H1 (cell line): ENCODE measurements at regions not wholly inside any gene's neighbourhood (a gene's known extent, or its start where the extent isn't known, plus 50 kb on each side); places are given as distances from the start of the nearest gene placed in this dataset.
A peak's percentile ranks its signal among the peaks of the same experiment; 100 is the strongest.

Source experiments
- CTCF ChIA-PET: fragments of 300-600 bp; sonication (Branson Sonifier 250); formaldehyde crosslinking; loops from one replicate; lab custom pipeline; 2021; ENCODE audit not compliant: partially characterized antibody; lab: Charles Lee
- POLR2A ChIA-PET: fragments of 300-600 bp; sonication (Branson Sonifier 250); formaldehyde crosslinking; loops from one replicate; lab custom pipeline; 2021; ENCODE audit warnings: inconsistent platforms; ENCODE audit not compliant: partially characterized antibody; lab: Charles Lee
- DNase-seq, 2 experiments: peaks; one replicate each; pipeline versions ENCODE4 v3.0.0 to v3.0.0-alpha.2; 2010 to 2022; ENCODE audit warnings: low spot score in 2 of 2, low read depth in 1 of 2, mixed read lengths in 1 of 2
- FAIRE-seq: peaks from 2 replicates; lab custom pipeline; 2011; peaks lifted over from hg19 to GRCh38; lab: Jason Lieb, UNC
- H2AFZ ChIP-seq: 2 replicates; pipeline ENCODE4 v1.8.1; 2012; ENCODE audit warnings: low read length, inconsistent platforms
- H2AK5ac ChIP-seq: 2 replicates; pipeline ENCODE4 v1.6.1; 2013; ENCODE audit warnings: low read depth, low read length
- H2BK120ac ChIP-seq: replicated peaks from 2 replicates; pipeline ENCODE3; 2013; ENCODE audit warnings: low read depth, low read length, inconsistent platforms
- H2BK12ac ChIP-seq: 2 replicates; pipeline ENCODE4 v1.6.1; 2013; ENCODE audit warnings: low read depth, low read length
- H2BK15ac ChIP-seq: 2 replicates; pipeline ENCODE4 v1.6.1; 2013; ENCODE audit warnings: low read length
- H2BK20ac ChIP-seq: 2 replicates; pipeline ENCODE4 v1.6.1; 2013; ENCODE audit warnings: low read length
- H2BK5ac ChIP-seq: 2 replicates; pipeline ENCODE4 v1.6.1; 2013; ENCODE audit warnings: low read depth, low read length
- H3K14ac ChIP-seq: 2 replicates; pipeline ENCODE4 v1.6.1; 2013; ENCODE audit warnings: inconsistent platforms; ENCODE audit not compliant: insufficient read length
- H3K18ac ChIP-seq: 2 replicates; pipeline ENCODE4 v1.6.1; 2013; ENCODE audit warnings: low read length; ENCODE audit errors: extremely low read depth
- H3K23ac ChIP-seq: 2 replicates; pipeline ENCODE4 v1.6.1; 2013; ENCODE audit warnings: inconsistent platforms; ENCODE audit not compliant: insufficient read length
- H3K23me2 ChIP-seq: 2 replicates; pipeline ENCODE4 v1.6.1; 2013; ENCODE audit warnings: low read depth, low read length
- H3K27ac ChIP-seq: 2 replicates; pipeline ENCODE4 v1.6.1; 2011; ENCODE audit warnings: low read depth, low read length, inconsistent platforms
- H3K27me3 ChIP-seq, 4 experiments: replicated peaks in 1 of 4; 1 replicate in 1 of 4; 2 replicates in 3 of 4; pipeline versions ENCODE4 v1.6.1 to v1.8.1; 2011 to 2013; ENCODE audit warnings: low read length in 3 of 4, mild to moderate bottlenecking in 3 of 4, inconsistent platforms in 2 of 4, mixed read lengths in 2 of 4, moderate library complexity in 1 of 4; ENCODE audit not compliant: control insufficient read depth in 3 of 4, insufficient read depth in 3 of 4; ENCODE audit errors: extremely low read depth in 1 of 4
- H3K36me3 ChIP-seq, 4 experiments: 2 replicates each; pipeline versions ENCODE4 v1.6.1 to v1.8.1; 2011 to 2013; ENCODE audit warnings: mild to moderate bottlenecking in 4 of 4, low read length in 3 of 4, moderate library complexity in 2 of 4, control low read depth in 1 of 4, inconsistent platforms in 1 of 4; ENCODE audit not compliant: insufficient read depth in 4 of 4, control insufficient read depth in 2 of 4
- H3K4ac ChIP-seq: replicated peaks from 2 replicates; pipeline ENCODE3; 2013; ENCODE audit warnings: low read length, low read depth, mixed read lengths, inconsistent platforms; ENCODE audit not compliant: insufficient read length
- H3K4me1 ChIP-seq, 4 experiments: replicated peaks in 1 of 4; 1 replicate in 1 of 4; 2 replicates in 3 of 4; pipeline versions ENCODE4 v1.6.1 to v1.8.1; 2011 to 2013; ENCODE audit warnings: low read length in 3 of 4, inconsistent platforms in 2 of 4, mixed read lengths in 1 of 4; ENCODE audit not compliant: insufficient read depth in 4 of 4, control insufficient read depth in 3 of 4
- H3K4me2 ChIP-seq, 2 experiments: 2 replicates each; pipeline versions ENCODE4 v1.6.1 to v1.8.1; 2011 to 2013; ENCODE audit warnings: low read depth in 2 of 2, low read length in 2 of 2, control low read depth in 1 of 2, inconsistent platforms in 1 of 2, mild to moderate bottlenecking in 1 of 2; ENCODE audit not compliant: insufficient read depth in 1 of 2
- H3K4me3 ChIP-seq, 4 experiments: fragments of 200-600, 300-600 bp in 1 of 4; sonication (generic), shearing (Covaris generic), sonication (Bioruptor Twin) in 1 of 4; 2 replicates each; pipeline versions ENCODE4 v1.5.1 to v1.8.1; 2011 to 2016; ENCODE audit warnings: low read length in 4 of 4, low read depth in 3 of 4, control low read depth in 2 of 4, inconsistent platforms in 2 of 4, mild to moderate bottlenecking in 2 of 4, mixed read lengths in 1 of 4, moderate library complexity in 1 of 4; ENCODE audit not compliant: insufficient read depth in 2 of 4; ENCODE audit errors: extremely low read depth in 1 of 4
- H3K56ac ChIP-seq: replicated peaks from 2 replicates; pipeline ENCODE3; 2013; ENCODE audit warnings: low read depth, mild to moderate bottlenecking, mixed read lengths, low read length, inconsistent platforms; ENCODE audit not compliant: insufficient read length
- H3K79me1 ChIP-seq: 2 replicates; pipeline ENCODE4 v1.6.1; 2013; ENCODE audit warnings: low read depth, low read length, control low read depth
- H3K79me2 ChIP-seq, 2 experiments: 2 replicates each; pipeline versions ENCODE4 v1.6.1 to v1.8.1; 2012 to 2013; ENCODE audit warnings: low read length in 2 of 2, mild to moderate bottlenecking in 2 of 2, inconsistent platforms in 1 of 2; ENCODE audit not compliant: insufficient read depth in 2 of 2, control insufficient read depth in 1 of 2
- H3K9ac ChIP-seq, 4 experiments: replicated peaks in 1 of 4; 1 replicate in 1 of 4; 2 replicates in 3 of 4; pipeline versions ENCODE4 v1.6.1 to v1.8.1; 2011 to 2013; ENCODE audit warnings: low read depth in 3 of 4, low read length in 3 of 4, control low read depth in 2 of 4, mild to moderate bottlenecking in 2 of 4, moderate library complexity in 2 of 4, inconsistent platforms in 1 of 4; ENCODE audit errors: extremely low read depth in 1 of 4
- H3K9me3 ChIP-seq, 2 experiments: 2 replicates each; pipeline versions ENCODE4 v1.6.1 to v1.8.1; 2012 to 2013; ENCODE audit warnings: mild to moderate bottlenecking in 2 of 2, moderate library complexity in 2 of 2, control low read depth in 1 of 2, inconsistent platforms in 1 of 2, low read depth in 1 of 2, low read length in 1 of 2, mixed read lengths in 1 of 2; ENCODE audit not compliant: insufficient read depth in 2 of 2
- H4K20me1 ChIP-seq, 2 experiments: replicated peaks in 1 of 2; 2 replicates each; pipeline versions ENCODE3 to v1.8.1; 2011 to 2013; ENCODE audit warnings: inconsistent platforms in 2 of 2, low read length in 2 of 2, mild to moderate bottlenecking in 1 of 2; ENCODE audit not compliant: insufficient read depth in 2 of 2, control insufficient read depth in 1 of 2
- H4K5ac ChIP-seq: 2 replicates; pipeline ENCODE4 v1.6.1; 2013; ENCODE audit warnings: low read length, low read depth, mixed read lengths, inconsistent platforms; ENCODE audit not compliant: insufficient read length
- H4K8ac ChIP-seq: 2 replicates; pipeline ENCODE4 v1.8.0; 2013; ENCODE audit warnings: mild to moderate bottlenecking, moderate library complexity, low read length, inconsistent platforms; ENCODE audit not compliant: insufficient read depth; ENCODE audit errors: extremely low read depth
- H4K91ac ChIP-seq: replicated peaks from 2 replicates; pipeline ENCODE3; 2013; ENCODE audit warnings: low read length, mixed read lengths, inconsistent platforms; ENCODE audit not compliant: insufficient read length
- E2F6 ChIP-seq: IDR thresholded peaks from 2 replicates; pipeline ENCODE4 v1.6.1; 2012; ENCODE audit warnings: inconsistent platforms
- EP300 ChIP-seq, 2 experiments: IDR thresholded peaks; 1 replicate in 1 of 2; 2 replicates in 1 of 2; pipeline ENCODE4 v1.6.1; 2011 to 2012; ENCODE audit warnings: low read depth in 2 of 2, low read length in 2 of 2, mild to moderate bottlenecking in 2 of 2, borderline replicate concordance in 1 of 2, inconsistent platforms in 1 of 2, moderate library complexity in 1 of 2
- MAX ChIP-seq: IDR thresholded peaks from 2 replicates; pipeline ENCODE4 v1.6.1; 2012; ENCODE audit warnings: inconsistent platforms
- SP4 ChIP-seq: IDR thresholded peaks from 2 replicates; pipeline ENCODE4 v1.6.1; 2012; ENCODE audit warnings: low read length, inconsistent platforms
- WGBS, 2 experiments: shearing (Covaris generic) in 1 of 2; methylation state at CpG; one replicate each; pipeline versions ENCODE4 v1.1.6 to v1.1.7; 2013 to 2015; ENCODE audit warnings: low lambda C conversion rate in 2 of 2, mixed read lengths in 2 of 2, inconsistent platforms in 1 of 2, low coverage in 1 of 2, missing lambda C conversion rate in 1 of 2; ENCODE audit not compliant: insufficient replicate concordance in 2 of 2, insufficient coverage in 1 of 2, insufficient read length in 1 of 2; ENCODE audit errors: extremely low coverage in 1 of 2, missing lambda C conversion rate in 1 of 2; 5-methylcytosine and 5-hydroxymethylcytosine counted together

- Histone ChIP-seq H3K4me1 (peaks cover 0 to 8% (median 0%) of the 10 kb centered on the region in 4 experiments; a peak in 2 of 7 replicates), H3K23ac (no peak overlapping the region), H4K5ac (no peak overlapping the region), H2AK5ac (no peak overlapping the region), H3K9ac (no peak overlapping the region), H2BK5ac (no peak overlapping the region), H3K36me3 (no peaks in the 10 kb centered on the region), H3K14ac (no peak overlapping the region), H3K27ac (no peak overlapping the region), H3K9me3 (no peaks in the 10 kb centered on the region), H3K18ac (no peak overlapping the region), H3K79me2 (no peaks in the 10 kb centered on the region), H3K23me2 (no peaks in the 10 kb centered on the region), H3K79me1 (no peaks in the 10 kb centered on the region), H3K27me3 (no peaks in the 10 kb centered on the region), H3K4ac (no peak overlapping the region), H2BK20ac (no peak overlapping the region), H3K4me2 (no peak overlapping the region), H3K56ac (no peak overlapping the region), H4K91ac (no peak overlapping the region), H4K8ac (no peak overlapping the region), H2AFZ (no peak overlapping the region; the same call in 1 of the 2 replicates), H4K20me1 (no peaks in the 10 kb centered on the region), H2BK15ac (no peak overlapping the region), H2BK120ac (no peak overlapping the region), H2BK12ac (no peak overlapping the region), H3K4me3 (no peak overlapping the region)
- CTCF ChIA-PET: interaction anchor here (0.6 to 0.9 kb wide), 2 partner anchors 11 to 1448 kb away, joined by 3 read pairs; no protein-coding TSS in a partner anchor
- 60% methylated on average over 4 of the region's 4 CpGs; no CpG with 5 or more reads in 1 of the 2 experiments for WGBS, 2 experiments
- FAIRE-seq: no peak
- POLR2A ChIA-PET: no interaction called here
- TF ChIP-seq MAX (peak; percentile 57; the same call in 1 of the 2 replicates), E2F6 (peak; percentile 59; the same call in 1 of the 2 replicates), SP4 (no peak), EP300 (IDR thresholded peaks at IDR 0.05; ENCODE audit: borderline replicate concordance in 1 of 2, low read depth in 2 of 2, low read length in 2 of 2) (no peak)
- no peak for DNase-seq
Observed at GRCh38 chr11:97729546-97730272, 1291.0 kb upstream of the CNTN5 start.
